NCI-H526 (cell line): ENCODE measurements at regions not wholly inside any gene's neighbourhood (a gene's known extent, or its start where the extent isn't known, plus 50 kb on each side); places are given as distances from the start of the nearest gene placed in this dataset.
"Not testable (repeated sequence)": the region's sequence is repeated elsewhere in the genome, so short reads cannot be mapped to it uniquely, and the experiment has no call there.

Experiments used
- DNase-seq, 2 experiments: peaks; one replicate each; lab custom pipeline; 2025; lab: John Stamatoyannopoulos, UW

DNA sequence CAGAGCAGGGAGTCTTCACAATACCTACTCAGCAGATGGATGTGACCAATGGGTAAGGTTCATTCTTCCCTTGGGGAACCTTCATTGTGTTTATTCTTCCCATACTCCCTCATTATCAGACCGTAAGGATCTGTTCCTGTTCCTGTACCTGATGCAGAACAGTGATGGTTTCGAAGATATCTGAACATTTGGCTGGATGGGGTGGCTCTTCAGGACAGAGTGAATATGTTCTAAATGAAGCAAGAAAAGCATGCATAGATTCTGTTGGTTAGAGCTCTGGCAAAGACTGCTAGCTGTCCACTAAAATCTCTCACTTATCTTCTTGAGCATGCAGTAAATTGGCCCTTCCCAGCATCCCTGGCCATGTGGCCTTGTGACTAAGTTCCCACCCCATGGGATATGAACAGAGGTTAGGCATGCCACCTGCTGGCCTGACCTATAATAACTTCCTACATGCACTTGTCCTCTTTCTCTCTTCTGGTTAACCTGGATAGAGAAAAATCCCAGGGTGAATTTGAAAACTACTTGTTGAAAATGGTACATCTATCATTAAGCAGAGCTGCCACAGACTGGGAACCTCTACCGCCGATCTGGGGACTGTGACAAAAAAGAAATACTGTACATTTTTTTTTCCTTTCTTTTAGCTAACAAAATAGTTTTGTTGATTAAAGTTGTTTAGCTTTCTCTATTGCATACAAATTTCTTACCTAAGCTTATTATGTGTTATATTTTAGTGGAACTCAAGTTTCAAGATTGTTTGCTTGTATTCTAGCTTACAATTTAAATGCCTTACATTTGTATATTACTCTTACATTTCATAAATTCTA is 60.0 kb upstream of the BANK1 start:
- DNase-seq: peak; percentile 30 to 60

DNA sequence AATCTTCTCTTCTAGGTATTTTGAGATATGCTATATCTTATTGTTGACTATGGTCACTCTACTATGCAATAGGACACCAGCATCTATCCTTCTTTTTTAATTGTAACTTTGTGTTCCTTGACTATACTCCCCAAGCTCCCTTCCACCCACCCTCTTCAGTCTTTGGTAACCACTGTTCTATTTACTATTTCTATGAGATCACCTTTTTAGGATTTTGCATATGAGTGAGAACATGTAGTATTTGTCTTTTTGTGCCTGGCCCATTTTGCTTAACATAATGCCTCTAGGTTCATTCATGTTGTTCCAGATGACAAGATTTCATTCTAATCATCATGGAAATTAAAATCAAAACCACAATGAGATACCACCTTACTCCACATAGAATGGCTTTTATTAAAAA is 63.3 kb upstream of the BANK1 start:
- DNase-seq: peak; percentile 57 to 61

DNA sequence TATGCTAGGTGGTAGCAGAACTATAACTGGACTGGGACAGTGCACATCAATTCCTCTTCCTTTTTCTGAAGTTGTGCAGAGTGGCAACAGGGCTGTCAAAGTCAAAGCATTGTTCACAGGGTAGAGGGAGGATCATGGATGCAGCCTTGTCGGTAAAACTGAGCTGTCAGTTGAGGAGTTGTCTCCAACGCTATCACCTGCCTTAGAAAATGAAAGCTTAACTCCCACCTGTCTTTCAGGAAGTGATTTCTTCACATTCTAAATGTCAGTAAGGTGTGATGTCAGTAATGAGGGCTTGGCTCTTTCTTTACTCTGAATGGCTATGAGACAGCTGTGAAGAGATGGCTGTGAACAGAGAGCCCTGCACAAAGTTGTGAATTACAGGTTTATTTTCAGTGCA is 66.4 kb upstream of the BANK1 start:
- no peak for DNase-seq

DNA sequence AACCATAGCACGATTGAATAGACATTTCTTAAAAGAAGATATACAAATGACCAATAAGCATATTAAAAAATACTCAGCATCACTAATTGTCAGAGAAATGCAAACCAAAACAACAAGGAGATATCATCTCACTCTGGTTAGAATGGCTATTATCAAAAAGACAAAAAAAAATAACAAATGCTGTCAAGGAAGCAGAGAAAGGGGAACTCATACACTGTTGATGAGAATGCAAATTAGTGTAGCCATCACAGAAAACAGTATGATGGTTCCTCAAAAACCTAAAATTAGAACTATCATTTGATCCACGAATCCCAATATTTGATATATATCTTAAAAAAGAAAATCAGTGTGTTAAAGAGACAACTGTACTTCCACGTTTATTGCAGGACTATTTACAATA is 71.7 kb upstream of the BANK1 start:
- no peak for DNase-seq

DNA sequence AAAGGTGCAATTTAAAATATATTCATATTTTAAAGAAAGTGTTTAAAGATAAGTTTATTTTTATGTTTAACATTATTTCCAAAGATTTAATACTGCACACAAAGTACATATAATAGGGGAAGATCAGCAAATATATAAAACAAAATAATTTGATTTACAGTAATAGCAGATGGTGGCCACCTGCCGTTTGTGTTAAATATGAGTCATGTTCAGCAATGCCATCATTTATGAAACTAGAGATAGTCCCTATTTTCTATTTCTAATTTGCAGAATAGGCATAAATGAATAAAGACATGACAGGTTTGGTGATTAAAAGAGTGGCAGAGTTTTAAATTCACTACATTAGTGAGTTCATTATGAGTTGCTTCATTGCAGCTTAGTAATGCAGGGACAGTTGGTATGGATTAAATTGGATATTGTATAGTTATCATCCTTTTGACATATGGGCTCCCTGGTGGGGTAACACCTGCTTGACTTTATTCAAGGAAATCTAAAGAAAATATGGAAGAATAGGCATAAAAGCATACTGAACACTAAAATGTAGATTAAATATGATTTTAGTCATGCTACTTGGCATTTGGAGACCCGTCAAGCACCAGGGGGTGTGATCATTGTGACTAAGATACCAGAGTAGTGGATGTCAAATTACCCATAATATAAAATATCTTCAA is 78.8 kb upstream of the BANK1 start:
- no peak for DNase-seq

DNA sequence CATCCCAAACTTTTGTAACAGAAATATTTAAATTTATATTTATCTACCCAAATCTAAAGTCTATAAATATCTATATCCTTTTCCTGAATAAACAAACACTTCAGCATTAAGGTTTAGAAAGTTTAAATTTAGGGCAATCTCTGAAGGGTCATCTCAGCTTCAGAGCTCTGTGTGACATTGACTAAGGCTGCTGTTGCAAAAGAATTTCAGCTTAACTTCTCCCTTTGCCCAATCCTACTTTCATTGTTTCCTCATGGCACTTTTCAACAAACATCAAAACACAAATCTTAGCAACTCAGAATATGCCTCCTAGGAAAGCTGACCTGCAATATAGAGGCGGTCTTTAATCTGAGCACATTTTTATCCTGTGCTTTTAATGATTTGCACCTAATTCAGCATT is 79.7 kb upstream of the BANK1 start:
- no peak for DNase-seq

DNA sequence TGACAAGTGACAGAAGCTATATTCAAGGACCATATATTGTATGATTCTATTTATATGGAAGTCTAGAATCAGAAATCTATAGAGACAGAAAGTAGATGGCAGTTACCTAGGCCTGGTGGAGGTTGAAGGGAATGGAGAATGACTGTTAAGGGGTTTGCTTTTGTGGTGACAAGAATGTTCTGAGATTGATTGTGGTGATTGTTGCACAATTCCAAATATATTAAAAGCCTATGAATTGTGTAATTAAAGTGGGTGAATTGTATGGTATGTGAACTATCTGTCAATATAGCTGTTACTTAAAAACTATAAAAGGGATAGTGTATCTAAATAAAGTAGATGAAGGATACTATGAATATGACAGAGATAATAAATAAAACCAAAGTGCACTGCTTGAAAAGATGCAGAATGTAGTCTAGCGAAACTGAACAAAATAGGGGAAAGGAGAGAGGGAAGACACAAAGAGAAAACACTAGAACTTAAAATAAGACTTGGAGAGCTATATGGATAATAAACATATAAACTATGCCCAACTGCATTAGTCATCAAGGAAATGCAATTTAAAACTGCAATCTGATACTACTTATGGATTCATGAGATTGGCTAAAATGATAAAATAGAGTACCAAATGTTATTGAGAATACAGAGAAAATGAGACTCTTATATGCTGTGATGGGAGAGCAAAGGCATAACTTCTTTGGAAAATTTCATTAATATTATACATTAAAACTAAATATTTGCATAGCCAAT is 82.1 kb upstream of the BANK1 start:
- DNase-seq: no peak

DNA sequence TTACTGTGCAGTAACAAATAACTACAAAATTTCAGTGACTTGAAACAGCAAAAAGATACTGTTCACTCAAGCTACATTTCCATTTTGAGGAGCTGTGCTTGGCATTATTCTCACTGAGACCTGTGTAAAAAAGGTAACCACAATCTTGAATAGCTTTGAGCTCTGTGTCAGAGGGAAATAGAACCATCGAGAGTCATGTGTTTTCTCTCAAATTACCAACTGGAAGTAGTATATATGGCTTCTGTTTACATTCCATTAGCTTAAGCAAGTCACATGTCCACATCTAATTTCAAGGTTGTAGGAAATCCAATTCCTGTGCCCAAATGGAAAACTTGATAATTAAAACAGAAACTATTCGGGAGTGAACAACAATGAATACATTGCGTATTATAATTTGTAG is 82.9 kb upstream of the BANK1 start:
- no peak for DNase-seq

DNA sequence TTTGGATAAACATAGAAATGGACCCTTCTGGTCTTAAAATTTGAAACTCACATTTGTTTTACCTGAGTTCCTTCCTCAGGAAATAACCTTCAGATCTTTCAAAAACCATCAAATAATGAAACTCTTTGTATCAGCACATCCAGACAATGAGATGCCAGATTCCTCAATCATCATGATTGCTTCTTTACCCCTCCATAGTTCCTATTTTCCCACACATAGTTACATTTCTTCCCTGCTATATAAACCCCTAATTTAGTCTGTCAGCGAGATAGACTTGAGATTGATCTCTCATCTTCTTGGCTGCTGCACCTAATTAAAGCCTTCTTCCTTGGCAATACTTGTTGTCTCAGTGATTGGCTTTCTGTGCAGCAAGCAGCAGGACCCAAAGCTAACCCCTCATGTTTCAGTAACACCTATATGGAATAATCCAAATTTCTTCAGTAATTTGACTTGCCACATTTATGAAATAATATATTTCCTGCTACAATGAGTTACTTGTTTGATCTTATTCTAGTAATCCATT is 83.9 kb upstream of the BANK1 start:
- no peak for DNase-seq

DNA sequence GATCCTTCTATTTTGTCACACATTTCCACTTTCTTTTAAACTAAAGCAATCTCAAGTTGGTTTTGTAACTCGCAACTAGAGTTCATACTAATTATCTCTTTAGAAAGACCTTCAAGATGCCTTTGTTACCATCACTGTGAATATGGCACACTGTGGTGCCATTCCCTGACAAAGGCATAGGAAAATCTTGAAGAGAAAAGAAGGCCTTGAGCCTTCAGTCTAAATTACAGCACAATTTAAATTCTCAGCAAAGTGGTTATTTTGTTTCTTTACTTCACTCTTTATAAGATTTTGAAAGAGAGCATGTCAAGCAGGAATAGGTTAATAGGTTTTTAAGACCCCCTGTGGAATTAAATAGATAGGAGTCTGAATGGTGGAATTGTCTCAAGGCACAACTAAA is 89.0 kb upstream of the BANK1 start:
- no peak for DNase-seq

DNA sequence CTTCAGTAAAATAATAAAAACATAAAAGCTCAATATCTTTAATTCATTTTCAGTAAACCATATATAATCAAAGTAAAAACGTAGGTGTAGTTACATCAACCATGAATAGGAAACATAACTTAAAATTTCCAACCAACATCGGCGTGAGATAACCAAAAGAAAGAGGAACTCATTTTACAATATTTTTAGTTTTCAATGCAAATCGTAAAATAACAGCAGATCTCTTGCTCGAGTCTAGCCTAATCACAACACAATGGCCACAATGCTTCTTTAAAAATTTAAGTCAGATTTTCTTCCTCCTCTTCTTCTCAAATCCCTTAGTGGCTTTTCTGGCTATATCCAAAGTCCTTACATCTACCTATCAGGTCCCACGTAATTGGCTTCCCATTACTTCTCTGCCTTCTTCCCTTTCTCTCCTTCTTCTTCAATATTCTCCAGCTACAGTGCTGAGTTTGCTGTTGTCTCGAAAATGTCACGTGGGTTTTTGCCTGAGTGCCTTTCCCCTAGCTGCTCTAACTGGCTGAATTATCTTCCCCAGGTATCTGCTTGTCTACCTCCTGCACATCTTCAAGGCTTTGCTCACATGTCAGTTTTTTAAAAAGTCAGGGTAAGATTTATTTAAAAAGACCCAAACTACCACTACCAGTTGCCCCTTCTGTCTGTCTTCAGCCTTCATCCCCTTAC is 90.9 kb upstream of the BANK1 start:
- no peak for DNase-seq

DNA sequence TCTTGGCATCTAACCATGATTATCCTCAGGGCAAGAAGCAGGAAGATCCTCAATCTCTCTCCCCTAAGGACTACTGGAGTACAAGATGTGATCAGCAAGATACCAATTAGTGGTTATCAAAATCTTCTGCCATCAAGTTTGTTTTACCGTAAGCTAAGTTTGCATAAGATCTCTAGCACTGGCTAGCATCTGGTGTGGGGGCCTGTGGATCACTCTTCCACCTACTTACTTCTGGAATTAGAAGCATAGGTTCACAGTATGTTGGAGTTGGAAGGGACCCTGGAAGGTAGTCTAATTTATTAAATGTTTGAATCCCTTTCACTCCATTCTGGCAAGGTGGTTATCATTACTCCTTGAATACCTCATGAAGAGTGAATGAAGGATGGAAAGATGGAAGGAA is 93.3 kb upstream of the BANK1 start:
- no peak for DNase-seq

DNA sequence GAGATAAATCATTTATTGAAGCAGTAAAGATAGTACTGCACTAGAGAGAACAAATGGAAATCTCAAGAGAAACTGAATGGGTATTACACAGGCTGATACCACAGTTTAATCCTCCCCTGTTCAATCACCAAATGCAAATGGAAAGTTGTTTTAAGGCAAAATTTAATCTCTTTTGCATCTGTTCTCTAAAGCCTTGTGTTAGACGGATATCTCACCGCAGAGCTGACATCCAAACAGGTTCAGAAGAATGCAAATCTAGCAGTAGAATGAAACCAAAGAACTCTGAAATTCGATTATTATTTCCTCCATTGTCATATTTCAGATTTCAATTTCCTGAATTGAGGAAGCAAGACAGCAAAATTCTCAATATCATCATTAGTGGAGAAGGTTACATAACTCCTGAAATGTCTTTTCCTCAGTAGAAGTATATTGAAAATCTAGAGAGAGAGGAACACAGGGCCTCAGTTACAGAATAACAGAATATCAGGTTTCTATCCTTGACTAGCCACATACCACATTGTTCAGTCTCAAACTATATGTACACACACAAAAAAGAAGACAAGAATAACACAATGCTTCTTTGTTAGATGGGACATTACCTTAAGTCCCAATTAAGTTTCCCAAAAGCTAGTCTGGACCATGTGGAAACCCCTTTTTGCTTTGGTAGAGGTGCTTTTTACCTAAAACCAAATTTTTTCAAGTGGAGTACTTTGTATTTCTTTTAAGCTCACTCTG is 94.1 kb upstream of the BANK1 start:
- DNase-seq: peak; percentile 50 to 52

DNA sequence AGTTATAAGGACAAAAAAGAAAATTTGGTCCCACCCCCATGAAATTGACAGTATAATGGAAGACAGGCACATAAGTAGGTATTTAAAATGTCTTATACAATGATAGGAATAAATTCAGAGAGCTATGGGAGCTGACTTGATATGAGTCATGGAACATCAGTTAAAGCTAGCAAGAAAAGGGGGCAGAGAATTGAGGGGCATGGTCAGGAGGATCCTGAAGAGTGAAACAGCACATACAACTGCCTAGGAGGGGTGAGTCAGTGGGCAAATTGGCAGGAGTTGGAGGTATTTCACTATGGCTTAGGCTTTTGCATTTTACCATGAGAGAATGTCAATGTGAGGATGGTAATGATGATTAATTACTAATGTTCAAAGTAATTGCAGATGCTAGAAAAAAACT is 95.4 kb upstream of the BANK1 start:
- DNase-seq: no peak

DNA sequence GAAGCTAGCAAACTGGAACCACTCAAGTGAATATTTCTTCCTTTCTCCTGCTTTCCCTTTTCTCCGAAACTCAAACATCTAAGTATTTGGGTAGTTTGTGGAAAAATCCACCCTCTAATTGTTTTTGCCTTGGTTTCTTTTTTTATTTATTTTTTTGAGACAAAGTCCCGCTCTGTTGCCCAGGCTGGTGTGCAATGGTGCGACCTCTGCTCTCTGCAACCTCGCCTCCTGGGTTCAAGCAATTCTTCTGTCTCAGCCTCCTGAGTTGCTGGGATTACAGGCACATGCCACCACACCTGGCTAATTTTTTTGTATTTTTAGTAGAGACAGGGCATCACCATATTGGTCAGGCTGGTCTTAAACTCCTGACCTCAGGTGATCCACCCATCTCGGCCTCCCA is 96.1 kb upstream of the BANK1 start:
- DNase-seq: not testable (repeated sequence)

DNA sequence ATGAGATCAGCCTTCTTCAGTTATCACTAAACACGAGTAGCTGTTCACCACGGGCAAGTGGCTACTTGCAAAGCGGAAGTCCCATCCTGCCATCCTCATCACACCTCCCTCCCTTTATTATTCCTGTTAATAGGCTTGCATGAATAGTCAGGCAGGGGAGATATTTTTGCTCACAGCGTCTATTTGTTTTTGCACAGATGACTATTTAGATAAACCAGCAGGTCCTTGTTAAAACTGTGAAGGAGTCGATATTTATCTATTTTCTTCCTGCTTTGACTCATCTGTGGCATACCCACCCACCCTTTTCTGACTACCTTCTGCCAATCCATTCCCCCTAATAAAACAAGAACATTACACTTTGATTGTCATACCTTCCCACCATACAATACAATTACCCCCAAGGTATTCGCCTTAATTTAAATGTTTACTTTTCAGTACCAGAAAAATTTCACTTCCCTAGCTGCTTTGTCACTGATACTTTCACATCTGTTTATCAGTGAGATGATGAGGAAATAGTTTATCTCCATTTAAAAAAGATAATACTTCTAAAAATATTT is 96.6 kb upstream of the BANK1 start:
- peak; percentile 40 to 55 for DNase-seq

DNA sequence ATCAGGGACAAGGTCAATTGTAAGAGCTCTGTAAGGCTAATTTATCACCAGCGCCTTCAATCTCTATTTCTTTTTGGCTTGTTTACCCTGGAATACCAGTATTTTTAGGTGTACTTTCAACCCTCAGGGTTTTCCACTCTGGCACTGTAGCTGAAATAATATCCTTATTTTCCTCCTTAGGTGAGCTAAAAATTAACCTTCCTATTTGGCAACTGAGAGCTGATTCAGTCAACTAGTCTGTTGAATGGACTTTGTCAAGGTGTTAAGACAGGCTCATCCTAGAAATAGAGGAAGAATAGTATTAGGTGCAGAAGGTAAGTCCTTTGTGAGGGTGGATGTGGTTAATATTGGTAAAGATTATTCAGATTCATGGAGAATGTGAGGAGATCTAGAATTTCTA is 101.3 kb upstream of the BANK1 start:
- no peak for DNase-seq

DNA sequence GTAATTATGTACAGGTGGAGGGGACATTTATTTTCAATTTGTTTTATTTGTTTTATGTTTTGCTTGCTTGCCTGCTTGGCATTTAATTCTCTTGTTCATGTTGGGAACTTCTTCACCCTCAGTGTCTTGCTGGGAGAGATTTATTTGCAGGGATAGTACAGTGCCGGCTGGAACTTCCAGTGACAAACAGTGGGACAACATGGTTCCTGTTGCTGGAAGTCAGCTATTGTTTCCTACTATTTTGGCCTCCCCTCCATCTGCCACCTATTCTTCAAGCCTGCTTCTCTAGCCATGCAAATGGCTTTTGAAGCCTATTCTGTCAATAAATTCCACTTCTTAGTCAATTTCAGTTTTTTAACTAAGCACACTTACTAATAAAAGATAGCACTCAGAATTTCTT is 105.4 kb upstream of the BANK1 start:
- DNase-seq: no peak

DNA sequence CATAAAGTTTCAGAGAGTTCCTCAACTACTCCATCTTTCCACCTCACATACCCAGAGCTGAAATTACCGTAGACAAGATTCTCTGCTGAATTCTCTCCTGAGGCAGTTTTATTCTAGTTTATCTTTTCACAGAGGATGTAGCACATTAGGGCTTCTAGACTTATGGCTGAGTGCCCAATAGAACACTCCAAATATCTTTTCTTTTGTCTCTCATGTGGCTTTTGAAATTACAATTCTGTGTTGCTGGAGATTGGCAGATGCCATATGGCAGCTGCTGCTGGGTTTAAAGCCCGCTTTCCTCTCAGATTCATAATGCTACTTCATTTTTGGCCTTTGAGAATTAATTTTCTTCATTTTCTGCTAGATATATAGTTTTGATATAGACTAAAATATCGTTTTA is 107.6 kb upstream of the BANK1 start:
- DNase-seq: no peak

DNA sequence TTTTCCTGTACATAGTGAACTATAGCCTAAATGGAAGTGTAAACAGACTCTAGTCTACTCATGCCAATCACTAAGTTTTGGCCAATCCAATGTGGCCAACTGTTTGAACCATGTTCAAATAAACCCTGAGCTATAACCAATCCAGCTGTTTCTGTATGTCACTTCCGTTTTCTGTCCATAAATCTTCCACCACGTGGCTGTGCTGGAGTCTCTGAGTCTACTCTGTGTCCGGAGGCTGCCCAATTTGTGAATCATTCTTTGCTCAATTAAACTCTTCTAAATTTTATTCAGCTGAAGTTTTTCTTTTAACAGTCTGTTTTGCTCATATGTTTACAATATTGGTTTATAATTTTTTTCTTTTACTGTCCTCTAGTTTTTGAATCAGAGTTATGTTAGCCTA is 112.3 kb upstream of the BANK1 start:
- no peak for DNase-seq

DNA sequence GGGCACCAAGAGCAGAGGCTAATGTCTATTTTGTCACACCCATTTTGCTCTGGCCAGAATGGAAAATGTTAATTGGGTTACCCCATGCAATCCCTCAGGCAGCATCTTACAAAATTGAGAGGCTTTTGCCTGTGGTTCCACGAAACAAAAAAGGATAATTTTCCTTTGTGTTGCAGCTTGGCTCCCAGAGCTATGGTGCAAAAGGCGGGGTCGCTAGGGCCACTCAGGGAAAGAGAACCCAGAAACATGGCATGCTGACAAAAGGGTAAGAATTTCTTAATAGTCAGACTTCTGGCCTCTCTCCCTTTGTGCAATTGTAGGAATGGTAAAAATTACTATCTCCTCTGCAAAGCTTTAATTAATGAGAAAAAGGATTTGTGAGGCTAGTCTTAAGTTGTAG is 119.6 kb upstream of the BANK1 start:
- no peak for DNase-seq
